Tibial artery (tissue), 4 donors: ENCODE measurements at regions not wholly inside any gene's neighbourhood (a gene's known extent, or its start where the extent isn't known, plus 50 kb on each side); places are given as distances from the start of the nearest gene placed in this dataset.

Experiments
- DNase-seq, 2 donors: peaks; one replicate each; pipeline ENCODE4 v3.0.0-alpha.2; 2019
- H3K27ac ChIP-seq, 2 donors: fragments of 200-600 bp; sonication (generic) in 1 of 2; 1 replicate in 1 of 2; 2 replicates in 1 of 2; pipeline ENCODE4 v1.5.1; 2018 to 2019; ENCODE audit warnings: mild to moderate bottlenecking in 1 of 2
- H3K27me3 ChIP-seq, 2 donors: fragments of 200-600 bp; sonication (generic) in 1 of 2; one replicate each; pipeline versions ENCODE4 v1.5.1 to v1.6.0; 2016 to 2019
- H3K36me3 ChIP-seq, 3 donors: fragments of 200-600 bp; sonication (generic) in 2 of 3; one replicate each; pipeline ENCODE4 v1.5.1; 2016 to 2019; ENCODE audit warnings: mild to moderate bottlenecking in 2 of 3
- H3K4me1 ChIP-seq, 4 donors: fragments of 200-600 bp; sonication (generic) in 2 of 4; 1 replicate in 3 of 4; 2 replicates in 1 of 4; pipeline ENCODE4 v1.5.1; 2016 to 2019
- H3K4me3 ChIP-seq, 2 donors: fragments of 200-600 bp; sonication (generic) in 1 of 2; 1 replicate in 1 of 2; 2 replicates in 1 of 2; pipeline ENCODE4 v1.5.1; 2018 to 2019; ENCODE audit warnings: mild to moderate bottlenecking in 2 of 2
- H3K9me3 ChIP-seq, 3 donors: fragments of 200-600 bp; sonication (generic) in 1 of 3; one replicate each; pipeline ENCODE4 v1.5.1; 2016 to 2019
- intact Hi-C: fragments of 100-400 bp; cut with DNase I; formaldehyde crosslinking; loops from one replicate; pipeline ENCODE4 v1.15.0; 2023; ENCODE audit warnings: low total_unique reads
- TF ChIP-seq, protein P1 (sequence below), 2 experiments: fragments of 200-600 bp in 1 of 2; fragments of 450-650 bp in 1 of 2; IDR thresholded peaks; one replicate each; pipeline ENCODE4 v1.5.1; 2017 to 2019; ENCODE audit warnings: antibody characterized with exemption in 2 of 2, mild to moderate bottlenecking in 1 of 2, moderate library complexity in 1 of 2

DNA sequence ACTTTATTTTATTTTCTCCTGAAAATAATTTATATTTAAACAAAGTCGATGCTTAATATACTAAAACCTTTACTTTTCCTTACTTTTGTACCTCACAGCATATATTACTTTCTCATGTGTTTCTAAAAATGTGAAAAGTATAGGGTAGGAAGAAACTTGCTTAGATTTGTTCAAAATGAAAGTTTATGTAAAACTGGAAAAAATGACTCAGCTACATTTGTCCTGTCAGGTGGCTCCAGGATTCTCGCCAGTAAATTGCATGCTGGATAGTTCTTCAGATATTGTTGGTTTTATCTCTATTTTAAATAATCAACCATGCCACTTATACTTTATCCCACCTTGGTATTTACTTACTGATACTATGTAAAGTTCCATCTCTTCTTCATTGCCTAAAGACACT is 159.2 kb upstream of the NDST4 start:
- Histone ChIP-seq H3K27me3 (no peaks in the 10 kb centered on the region), H3K9me3 (no peaks in the 10 kb centered on the region), H3K4me3 (no peak overlapping the region), H3K36me3 (no peaks in the 10 kb centered on the region), H3K4me1 (no peaks in the 10 kb centered on the region), H3K27ac (no peak overlapping the region)
- intact Hi-C loops = no loop called here
- TF ChIP-seq, protein P1, sequence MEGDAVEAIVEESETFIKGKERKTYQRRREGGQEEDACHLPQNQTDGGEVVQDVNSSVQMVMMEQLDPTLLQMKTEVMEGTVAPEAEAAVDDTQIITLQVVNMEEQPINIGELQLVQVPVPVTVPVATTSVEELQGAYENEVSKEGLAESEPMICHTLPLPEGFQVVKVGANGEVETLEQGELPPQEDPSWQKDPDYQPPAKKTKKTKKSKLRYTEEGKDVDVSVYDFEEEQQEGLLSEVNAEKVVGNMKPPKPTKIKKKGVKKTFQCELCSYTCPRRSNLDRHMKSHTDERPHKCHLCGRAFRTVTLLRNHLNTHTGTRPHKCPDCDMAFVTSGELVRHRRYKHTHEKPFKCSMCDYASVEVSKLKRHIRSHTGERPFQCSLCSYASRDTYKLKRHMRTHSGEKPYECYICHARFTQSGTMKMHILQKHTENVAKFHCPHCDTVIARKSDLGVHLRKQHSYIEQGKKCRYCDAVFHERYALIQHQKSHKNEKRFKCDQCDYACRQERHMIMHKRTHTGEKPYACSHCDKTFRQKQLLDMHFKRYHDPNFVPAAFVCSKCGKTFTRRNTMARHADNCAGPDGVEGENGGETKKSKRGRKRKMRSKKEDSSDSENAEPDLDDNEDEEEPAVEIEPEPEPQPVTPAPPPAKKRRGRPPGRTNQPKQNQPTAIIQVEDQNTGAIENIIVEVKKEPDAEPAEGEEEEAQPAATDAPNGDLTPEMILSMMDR (IDR thresholded peaks at IDR 0.05) = no peak
- no peak for DNase-seq

DNA sequence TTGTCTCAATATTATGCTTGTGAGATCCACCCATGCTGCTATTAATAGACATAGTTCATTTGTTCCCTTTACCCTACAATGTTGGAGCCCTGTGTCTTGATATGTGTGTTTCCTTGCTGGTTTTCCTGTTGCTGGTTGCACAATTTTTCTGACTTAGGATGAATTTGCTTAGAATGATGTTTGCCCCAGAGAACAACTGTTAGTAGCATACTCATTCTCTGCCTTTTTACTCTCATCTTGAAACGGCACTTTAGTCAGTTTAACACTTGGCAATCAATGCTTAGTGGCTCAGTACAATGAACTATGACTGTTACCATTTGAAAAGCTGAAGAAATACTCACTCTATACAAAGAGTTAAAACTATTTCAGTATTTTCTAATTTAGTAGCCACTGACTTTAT is 158.8 kb upstream of the NDST4 start:
- intact Hi-C loops = no loop called here
- H3K4me3 ChIP-seq = no peak overlapping the region
- DNase-seq = no peak
- H3K36me3 ChIP-seq = no peaks in the 10 kb centered on the region
- no peaks in the 10 kb centered on the region for H3K27me3 ChIP-seq
- no peaks in the 10 kb centered on the region for H3K9me3 ChIP-seq
- TF ChIP-seq, protein P1 (IDR thresholded peaks at IDR 0.05) = no peak
- H3K27ac ChIP-seq = no peak overlapping the region
- H3K4me1 ChIP-seq = no peaks in the 10 kb centered on the region

DNA sequence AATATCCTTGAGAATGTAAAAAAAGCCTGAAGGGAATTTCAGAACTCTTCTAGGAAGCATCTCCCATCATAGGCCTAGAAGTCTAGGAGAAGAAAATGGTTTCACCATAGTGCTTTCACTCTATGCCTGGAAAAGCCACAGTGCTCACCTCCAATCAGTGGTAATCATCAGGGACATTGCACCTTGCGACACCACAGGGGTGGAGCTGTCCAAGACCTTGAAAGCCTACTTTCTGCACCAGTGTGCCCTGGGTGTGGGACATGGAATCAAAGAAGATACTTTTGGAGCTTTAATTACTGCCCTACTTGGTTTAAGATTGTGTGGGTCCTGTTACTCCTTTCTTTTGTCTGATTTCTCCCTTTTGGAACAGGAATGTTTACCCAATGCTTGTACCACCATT is 146.8 kb upstream of the NDST4 start:
- Histone ChIP-seq H3K4me1 (no peaks in the 10 kb centered on the region), H3K4me3 (no peak overlapping the region), H3K36me3 (no peaks in the 10 kb centered on the region), H3K27me3 (no peaks in the 10 kb centered on the region), H3K27ac (no peak overlapping the region), H3K9me3 (peaks cover 0 to 3% (median 0%) of the 10 kb centered on the region in 3 donors)
- no peak for DNase-seq
- TF ChIP-seq, protein P1 (IDR thresholded peaks at IDR 0.05) = no peak
- intact Hi-C loops = no loop called here

DNA sequence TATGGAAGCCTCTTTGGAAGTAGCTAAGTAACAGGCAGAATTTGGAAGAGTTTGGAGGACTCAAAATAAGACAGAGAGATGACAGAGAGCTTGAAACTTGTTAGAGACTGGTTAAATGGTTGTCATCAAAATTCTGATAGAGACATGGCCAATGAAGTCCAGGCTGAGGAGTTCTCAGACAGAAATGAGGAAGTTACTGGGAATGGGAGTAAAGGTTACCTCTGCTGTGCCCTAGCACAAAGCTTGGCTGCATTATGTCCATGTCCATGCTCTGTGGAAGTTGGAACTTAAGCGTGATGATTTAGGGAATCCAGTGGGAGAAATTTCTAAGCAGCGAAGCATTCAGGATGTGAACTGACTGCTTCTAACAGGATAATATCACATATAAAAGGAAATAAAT is 146.2 kb upstream of the NDST4 start:
- Histone ChIP-seq H3K4me3 (no peak overlapping the region), H3K4me1 (no peaks in the 10 kb centered on the region), H3K9me3 (peaks cover 0 to 3% (median 0%) of the 10 kb centered on the region in 3 donors), H3K36me3 (no peaks in the 10 kb centered on the region), H3K27me3 (no peaks in the 10 kb centered on the region), H3K27ac (no peak overlapping the region)
- TF ChIP-seq, protein P1 (IDR thresholded peaks at IDR 0.05) = no peak
- intact Hi-C loops = no loop called here
- DNase-seq = no peak

DNA sequence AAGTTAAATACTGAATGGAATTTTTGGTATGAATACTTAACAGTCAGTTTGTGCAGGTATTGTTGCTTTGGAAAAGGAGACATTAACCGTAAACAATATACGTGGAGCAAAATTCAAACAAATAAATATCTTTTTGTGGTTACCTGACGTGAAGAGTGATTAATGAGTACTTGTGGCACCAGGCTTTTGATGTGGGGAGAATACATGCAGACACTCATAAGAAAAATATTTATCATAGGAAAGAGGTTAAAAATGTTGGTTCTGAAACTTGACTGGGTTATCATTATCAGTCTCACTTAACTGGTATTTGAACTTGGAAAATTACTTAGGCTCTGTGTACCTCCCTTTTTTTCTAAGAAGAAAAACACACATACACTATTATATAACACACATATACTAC is 136.4 kb upstream of the NDST4 start:
- Histone ChIP-seq H3K27me3 (no peaks in the 10 kb centered on the region), H3K36me3 (no peaks in the 10 kb centered on the region), H3K4me3 (no peak overlapping the region), H3K4me1 (no peaks in the 10 kb centered on the region), H3K27ac (no peak overlapping the region), H3K9me3 (no peaks in the 10 kb centered on the region)
- intact Hi-C loops = no loop called here
- TF ChIP-seq, protein P1 (IDR thresholded peaks at IDR 0.05) = no peak
- no peak for DNase-seq

DNA sequence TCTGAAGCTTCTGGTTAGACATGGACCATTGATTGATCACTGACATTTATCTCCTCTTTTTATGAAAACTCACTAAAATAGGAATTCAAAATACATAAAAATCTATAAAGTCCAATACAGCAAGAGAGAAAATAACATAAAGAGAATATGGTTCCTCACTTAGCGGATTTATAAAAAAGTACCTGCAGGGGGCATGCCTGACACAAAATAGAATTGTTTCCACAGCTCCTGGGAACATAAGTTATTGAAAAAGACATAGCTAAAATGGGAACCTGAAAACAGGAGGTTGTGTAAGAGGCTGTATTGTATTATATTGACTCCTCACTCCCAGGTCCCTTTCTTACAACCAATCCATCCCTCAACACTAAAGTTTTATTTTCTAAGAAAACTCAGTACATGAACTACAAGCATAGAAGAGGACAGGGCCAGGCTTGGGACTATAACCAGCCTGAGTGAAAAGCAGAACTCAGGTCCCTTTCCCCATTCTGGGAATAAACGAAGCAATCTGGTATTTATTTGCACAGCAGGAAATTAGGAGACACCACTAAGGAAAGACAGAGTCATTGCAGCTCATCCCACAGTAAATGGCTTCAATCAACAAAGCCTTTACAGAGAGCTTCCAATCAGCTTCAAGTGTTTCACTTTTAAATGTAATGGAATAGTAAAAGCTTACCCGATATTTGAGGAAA is 121.1 kb upstream of the NDST4 start:
- no peak overlapping the region for H3K4me3 ChIP-seq
- TF ChIP-seq, protein P1 (IDR thresholded peaks at IDR 0.05) = peak; percentile 17 to 25
- H3K27me3 ChIP-seq = no peaks in the 10 kb centered on the region
- no peaks in the 10 kb centered on the region for H3K4me1 ChIP-seq
- intact Hi-C loops = no loop called here
- no peak for DNase-seq
- H3K27ac ChIP-seq = no peak overlapping the region
- no peaks in the 10 kb centered on the region for H3K36me3 ChIP-seq
- no peaks in the 10 kb centered on the region for H3K9me3 ChIP-seq
